Stimulated activated CD4-positive, alpha-beta T cell treated with anti-CD3 and anti-CD28 coated beads, TNF-alpha, amount 100 ng/mL, for 1 hour (primary cell): ENCODE measurements at regions not wholly inside any gene's neighbourhood (a gene's known extent, or its start where the extent isn't known, plus 50 kb on each side); places are given as distances from the start of the nearest gene placed in this dataset.

ENCODE experiments used
- DNase-seq, 3 donors: peaks; one replicate each; pipeline ENCODE4 v3.0.0-alpha.2; 2020; ENCODE audit warnings: low read depth in 3 of 3, low spot score in 1 of 3

DNA sequence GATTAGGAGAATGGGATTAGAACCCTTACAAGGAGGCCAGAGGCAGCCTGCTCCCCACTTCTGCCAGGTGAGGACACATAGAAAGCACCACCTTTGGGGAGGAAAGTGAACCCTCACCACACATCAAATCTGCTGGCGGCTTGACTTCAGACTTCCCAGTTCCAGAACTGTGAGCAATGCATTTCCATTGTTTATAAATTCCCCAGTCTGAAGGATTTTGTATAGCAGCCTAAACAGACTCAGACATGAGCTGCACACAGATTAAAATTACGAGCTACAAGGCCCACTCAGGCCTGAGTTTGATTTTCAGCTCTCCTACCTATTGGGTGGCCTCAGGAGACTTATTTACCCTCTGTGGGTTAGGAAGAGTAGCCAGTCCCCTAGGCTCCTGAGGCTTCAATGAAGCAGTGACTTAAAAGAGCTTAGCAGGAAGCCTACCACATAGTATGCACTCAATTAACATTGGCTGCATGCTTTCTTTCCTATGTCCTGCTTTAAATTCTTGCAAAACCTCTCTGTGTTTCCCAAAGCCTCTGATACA lies 350.7 kb upstream of the ZMIZ1 start:
- no peak for DNase-seq

DNA sequence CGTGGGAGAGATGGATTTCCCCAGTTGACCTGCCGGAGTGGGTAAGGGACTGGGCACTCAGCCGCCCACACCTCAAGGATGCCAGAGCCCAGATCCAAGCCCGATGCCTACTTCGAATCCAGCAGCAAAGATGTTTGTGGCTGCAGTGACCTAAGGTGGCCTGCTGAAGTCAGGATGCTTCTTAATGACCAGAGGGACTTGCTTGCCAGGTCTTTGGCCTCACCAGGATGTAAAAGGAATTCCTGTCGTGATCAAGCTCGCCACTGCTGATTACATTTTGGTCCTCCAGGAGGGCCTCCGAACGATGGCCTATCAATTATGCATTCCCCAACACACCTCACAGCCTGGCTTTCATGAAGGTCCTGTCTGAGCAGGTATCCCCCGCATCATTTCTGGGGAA lies 349.5 kb upstream of the ZMIZ1 start:
- DNase-seq, result no peak

- no peak for DNase-seq
Measured at GRCh38 chr10:78720091-78720490, 348.7 kb upstream of the ZMIZ1 start.

DNA sequence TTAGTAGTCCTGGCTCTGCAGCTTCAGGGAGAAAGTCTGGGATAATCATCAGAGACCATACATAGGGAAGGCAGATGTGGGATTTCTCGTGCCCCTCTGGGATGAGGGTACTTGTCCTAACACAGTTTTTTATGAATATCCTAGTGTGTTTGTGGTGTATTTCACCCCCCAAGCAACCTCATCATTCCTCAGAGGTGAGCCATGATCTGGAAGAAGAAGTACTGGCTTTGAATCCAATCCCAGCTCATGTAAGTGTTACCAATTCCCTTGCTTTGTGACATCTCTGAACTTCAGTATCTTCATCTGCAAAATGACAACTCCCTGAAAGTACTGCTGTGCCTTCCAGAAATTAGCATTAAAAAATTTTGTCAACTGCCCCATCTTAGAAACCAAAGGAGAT lies 347.5 kb upstream of the ZMIZ1 start:
- no peak for DNase-seq

DNA sequence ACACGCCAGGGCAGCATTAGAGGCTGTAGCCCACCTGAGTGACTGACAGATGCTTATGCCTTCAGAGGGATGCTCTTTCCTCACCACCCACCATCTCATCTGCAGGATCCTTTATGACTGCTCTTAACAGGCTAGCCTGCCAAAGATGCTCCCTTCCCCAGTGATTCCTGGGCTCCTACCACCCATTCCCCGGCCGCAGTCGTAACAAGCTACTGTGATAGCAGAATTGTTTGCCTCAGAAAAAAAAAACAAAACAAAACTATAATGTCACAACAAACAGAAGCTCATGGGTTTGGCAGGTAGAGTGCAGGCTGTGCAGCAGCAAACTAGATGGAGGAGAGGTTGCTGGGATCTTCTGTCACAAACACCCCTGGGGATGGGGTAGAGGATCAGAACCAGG lies 343.9 kb upstream of the ZMIZ1 start:
- no peak for DNase-seq

DNA sequence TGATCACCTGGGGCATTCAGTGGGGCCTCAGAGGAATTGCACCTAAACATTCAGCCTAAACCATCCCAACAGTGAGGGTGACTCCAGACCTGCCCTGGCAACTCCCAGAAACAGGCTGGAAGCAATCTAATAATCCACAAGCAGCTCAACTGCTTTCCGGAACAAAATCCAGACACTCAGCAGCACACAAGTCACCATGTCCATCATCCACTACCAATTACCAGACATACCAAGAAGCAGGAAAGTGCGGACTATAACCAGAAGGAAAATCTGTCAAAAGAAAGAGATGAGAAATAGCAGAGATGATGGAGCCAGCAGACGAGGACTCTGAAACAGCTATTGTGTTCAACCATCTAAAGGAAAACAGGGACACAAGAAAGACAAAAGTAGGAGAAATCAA lies 342.6 kb upstream of the ZMIZ1 start:
- no peak for DNase-seq

GRCh38 chr10:78727251-78727650 lies 341.5 kb upstream of the ZMIZ1 start:
- no peak for DNase-seq

DNA sequence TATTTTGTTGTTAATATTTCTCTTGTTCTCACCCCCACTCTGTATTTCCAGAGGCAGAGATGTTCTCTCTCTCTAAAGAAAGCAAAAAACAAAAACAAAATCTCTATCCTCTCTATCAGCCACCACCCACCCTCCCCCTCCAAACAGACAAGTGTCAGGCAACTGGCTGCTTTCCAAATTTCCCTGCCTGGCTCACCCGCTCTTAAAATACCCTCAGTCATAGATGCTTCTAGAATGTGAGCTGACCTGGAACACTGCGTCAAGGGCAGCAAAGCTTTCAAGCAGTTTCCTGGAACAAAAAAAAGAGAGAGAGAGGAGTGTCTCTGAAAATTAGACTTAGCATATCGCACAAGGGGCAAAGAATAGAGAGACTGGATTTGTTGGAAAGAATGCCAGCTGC lies 341.0 kb upstream of the ZMIZ1 start:
- DNase-seq, result no peak

DNA sequence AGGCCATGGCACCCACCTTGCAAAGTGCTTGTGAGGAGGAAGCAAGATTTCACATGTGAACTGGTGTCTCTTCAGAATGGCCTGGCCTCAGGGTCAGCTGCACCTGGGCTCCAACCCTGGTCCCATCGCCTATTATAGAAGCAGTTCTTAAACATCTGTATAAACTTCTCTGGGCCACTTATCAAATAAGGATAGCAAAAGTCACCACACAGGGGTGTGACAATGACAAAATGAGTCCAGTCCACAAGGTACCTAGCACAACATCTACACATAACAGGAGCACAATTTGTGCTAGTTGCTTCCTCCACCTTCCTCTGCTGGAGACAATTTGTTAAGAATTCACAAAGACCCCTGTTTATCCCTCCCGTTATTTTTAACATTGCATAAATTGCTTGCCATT lies 340.6 kb upstream of the ZMIZ1 start:
- no peak for DNase-seq

DNA sequence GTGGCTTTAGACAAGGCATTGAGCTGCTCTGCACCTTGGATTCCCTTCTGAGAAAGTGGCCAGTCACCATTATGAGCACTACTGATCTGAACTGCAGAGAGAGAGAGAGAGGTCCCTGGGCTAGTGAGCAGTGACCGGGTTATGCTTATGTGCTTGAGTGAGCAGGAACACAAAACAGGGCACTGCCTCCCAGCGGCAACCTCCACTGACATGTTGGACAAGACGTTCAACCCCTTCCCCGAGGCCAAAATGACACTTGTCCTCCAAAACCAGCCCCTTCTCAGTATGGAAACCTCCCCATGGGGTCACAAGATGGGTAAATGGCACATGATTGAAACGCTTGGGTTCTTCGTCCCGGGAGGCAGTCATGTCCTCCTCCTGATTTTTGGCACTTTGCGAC lies 339.4 kb upstream of the ZMIZ1 start:
- DNase-seq, result no peak

DNA sequence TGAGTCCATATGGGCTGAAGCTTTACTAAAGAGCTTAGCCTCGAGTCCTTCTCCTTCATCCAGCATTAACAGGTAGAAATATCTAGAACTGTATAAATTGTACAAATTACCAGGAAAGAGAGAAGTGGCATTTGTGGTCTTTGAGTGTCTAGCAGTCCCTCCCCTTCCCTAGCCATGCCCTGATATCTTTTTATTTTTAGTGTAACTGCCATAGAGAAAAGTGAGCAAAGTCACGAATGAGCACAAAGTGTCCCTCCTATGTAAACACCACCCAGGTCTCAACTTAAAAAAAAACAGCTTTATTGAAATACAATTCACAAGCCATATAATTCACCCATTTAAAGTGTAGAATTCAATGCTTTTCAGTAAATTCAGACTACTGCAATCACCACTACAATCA lies 339.0 kb upstream of the ZMIZ1 start:
- DNase-seq, result no peak

GRCh38 chr10:78730754-78731153 lies 338.0 kb upstream of the ZMIZ1 start:
- DNase-seq, result no peak

DNA sequence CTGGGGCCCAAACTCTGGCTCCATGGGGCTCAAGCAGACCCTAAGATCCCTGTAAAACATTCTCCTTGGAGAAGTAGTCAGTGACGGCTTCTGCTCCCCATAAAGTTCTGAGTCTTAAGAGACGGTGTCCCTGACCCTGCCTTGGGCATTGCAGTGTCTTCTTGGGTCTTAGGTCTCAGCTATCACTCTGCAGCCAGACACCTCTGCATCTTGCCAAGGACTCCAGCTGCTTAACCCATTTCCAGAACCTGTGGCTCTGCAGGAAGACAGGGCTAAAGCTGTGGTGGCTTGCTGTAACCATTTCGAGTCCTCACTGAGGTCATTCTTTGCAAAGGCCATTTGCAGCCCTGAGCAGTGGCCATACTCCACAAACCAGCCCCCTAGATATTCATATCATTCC lies 337.1 kb upstream of the ZMIZ1 start:
- no peak for DNase-seq

DNA sequence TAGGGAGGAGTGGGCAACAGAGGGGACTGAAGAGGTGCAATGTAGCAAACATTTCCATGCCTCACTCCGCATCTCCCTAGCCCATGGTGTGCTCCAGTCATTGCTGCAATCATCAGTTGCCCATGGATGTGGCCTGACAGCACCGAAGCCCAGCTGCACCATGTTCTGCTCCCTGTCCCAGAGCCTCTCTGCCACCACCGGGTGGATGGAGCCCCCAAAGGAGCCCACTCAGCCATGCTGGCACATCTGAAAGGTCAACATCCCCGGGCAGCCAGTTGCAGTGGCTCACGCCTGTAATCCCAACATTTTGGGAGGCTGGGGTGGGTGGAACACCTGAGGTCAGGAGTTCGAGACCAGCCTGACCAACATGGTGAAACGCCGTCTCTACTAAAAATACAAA lies 336.4 kb upstream of the ZMIZ1 start:
- no peak for DNase-seq

GRCh38 chr10:78736926-78737630 lies 331.7 kb upstream of the ZMIZ1 start:
- no peak for DNase-seq

DNA sequence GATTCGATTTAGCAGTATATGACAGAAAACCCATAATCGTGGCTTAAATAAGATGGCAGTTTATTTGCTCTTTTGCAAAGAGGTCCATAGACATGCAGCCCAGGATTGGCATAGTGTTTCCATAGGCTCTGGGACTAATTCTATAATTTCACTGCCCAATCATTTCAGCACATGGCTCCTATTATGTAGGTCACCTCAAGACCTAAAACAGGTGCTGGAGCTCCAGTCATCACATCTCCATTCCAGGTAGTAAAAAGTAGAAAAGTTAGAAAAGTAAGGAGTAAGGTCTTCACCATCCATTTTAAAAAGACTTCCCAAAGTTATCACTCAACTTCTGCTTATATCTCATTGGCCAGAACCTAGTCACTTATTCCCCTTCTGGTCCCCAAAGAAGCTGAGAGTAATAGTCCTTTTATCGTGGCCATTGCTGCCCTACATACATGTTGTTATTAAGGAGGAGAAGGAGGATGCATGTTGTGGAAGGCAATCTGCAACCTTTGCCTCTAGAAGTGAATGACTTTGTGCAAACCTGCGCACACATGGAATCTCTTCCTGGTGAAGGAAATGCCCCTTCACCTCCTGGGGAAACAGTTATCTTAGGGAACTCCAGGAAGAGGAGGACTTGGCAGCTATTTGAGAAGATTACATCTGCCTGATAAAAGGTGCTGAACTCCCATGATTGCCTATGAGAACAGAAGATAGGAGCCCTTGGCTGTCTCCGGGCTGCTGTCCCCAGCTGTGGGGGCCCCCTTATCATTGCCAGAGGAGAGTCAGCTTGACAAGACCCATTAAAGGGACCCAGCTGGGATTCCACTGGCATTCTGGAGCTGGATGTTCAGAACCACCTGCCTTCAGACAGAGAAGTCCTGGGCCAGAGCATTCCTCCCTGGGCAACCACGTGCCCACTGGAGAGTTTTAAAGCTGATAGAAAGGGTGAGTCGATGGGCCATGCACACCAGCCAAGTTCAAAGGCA lies 330.6 kb upstream of the ZMIZ1 start:
- no peak for DNase-seq

DNA sequence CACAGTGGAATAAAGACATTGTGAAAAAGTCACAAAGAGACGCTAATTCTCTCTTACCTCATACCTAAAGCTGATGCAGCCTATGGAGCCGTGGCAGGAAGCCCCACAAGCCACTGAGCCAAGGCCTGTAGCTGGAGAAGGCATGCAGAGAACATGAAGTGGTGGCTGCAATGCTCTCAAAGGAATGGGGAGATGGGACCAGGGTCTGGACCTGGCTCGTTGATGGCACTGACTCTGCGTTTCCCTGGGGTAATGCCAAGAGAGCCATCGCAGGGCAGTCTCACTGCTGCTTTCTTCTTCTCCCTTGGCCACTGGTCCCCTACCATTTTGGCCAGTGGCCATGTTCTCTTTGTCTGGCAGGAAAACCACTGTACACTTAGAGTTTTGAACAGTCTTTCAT lies 329.9 kb upstream of the ZMIZ1 start:
- no peak for DNase-seq

DNA sequence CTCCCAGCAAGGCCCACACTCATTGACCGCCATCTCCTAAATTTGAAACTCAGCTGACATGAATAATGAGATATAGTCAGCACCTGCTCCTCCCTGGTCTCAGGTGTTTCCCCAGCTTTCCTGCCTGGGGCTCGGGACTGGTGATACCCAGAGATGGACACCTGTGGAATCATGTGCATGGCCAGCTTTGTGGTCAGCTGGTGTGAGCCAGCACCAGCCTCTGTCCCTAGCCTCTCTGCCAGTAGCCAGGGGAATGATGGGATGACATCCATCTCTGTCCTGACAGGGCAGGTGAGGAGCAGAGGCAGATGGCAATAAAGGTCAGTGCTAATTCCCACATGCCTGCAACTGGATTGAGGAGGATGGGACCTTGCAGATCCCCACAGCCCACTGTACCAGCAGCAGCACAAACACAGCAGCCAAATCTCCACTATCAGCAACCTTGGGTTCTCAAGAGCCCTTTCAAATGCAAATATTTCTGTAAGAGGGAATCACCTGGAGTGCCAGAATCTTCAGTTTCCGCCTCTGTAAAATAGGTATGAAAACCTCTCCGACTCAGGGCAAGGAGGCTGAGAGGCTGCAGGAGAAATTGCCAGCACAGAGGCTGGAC lies 329.2 kb upstream of the ZMIZ1 start:
- no peak for DNase-seq

GRCh38 chr10:78740976-78741915 lies 327.5 kb upstream of the ZMIZ1 start:
- DNase-seq, result no peak

DNA sequence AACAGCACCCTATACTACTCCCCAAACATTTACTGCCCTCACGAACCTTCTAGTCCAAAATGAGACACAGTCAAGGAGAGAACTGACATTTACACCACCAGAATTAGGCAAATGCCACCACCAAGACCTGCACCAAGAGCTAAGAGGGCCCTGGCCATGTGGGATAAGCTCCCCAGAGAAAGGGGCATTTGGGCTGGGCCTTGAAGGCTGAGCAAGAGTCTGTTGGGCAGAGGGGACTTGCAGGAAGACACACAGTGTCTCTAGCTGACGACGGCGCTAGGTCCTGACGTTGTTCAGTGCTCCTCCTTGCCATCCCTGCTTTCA lies 326.4 kb upstream of the ZMIZ1 start:
- DNase-seq, result no peak
